ENCODE measurements at regions not wholly inside any gene's neighbourhood (a gene's known extent, or its start where the extent isn't known, plus 50 kb on each side); places are given as distances from the start of the nearest gene placed in this dataset.

- TF ChIP-seq CTCF (IDR thresholded peaks at IDR 0.05) = no peak
- no peak for TF ChIP-seq POLR2A (IDR thresholded peaks at IDR 0.05)
Observed at GRCh38 chr10:131578472-131578970, 267.0 kb upstream of the TCERG1L start.

All from uterus (tissue), 2 donors.